ENCODE measurements at regions not wholly inside any gene's neighbourhood (a gene's known extent, or its start where the extent isn't known, plus 50 kb on each side); places are given as distances from the start of the nearest gene placed in this dataset.
"Not testable (repeated sequence)": the region's sequence is repeated elsewhere in the genome, so short reads cannot be mapped to it uniquely, and the experiment has no call there.

- no peak for DNase-seq (ENCODE audit: low spot score)
Measured at GRCh38 chr6:167408235-167408869, 83.5 kb downstream of the TTLL2 start.

- no peak for DNase-seq (ENCODE audit: low spot score)
Measured at GRCh38 chr6:167409079-167409478, 84.2 kb downstream of the TTLL2 start.

GRCh38 chr6:167409694-167410093 is 84.8 kb downstream of the TTLL2 start:
- no peak for DNase-seq (ENCODE audit: low spot score)

DNA sequence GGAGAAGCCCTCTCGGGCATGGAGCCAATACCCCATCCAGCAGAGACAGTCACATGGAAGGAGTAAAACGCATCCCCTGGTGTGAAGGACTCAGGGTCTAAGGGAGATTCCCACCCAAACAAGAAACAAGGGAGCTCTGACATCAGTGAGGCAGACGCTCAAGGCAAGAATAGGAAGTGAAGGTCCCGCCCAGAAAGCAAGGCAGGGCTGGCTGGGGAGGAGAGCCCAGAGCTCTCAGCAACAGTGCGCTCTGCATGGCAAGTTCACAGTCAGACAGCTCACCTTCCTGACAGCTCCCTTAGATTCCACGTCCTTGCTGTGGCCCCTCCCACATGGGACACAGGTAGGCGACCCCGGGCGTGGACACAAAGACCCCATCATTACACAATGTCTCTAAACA is 85.6 kb downstream of the TTLL2 start:
- DNase-seq (ENCODE audit: low spot score) = no peak

DNA sequence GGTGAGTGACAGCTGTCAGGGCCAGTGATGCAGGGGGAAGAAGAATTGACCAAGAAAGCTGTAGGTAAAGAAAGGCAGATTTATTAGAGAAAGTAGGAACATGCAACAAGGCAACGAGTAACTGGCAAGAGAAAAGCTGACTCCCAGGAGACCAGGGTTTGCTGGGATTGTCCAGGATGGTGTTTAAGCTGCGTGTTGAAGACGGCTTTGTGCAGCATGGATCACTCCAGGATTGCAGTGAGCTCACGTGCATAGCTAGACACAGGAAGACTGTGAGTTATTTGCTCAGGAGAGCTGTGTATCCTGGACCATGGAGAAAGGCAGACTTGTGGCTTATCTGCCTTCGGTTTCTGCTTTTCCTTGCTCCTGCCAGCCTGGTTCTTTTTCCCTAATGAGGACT is 87.6 kb downstream of the TTLL2 start:
- DNase-seq (ENCODE audit: low spot score) = no peak

DNA sequence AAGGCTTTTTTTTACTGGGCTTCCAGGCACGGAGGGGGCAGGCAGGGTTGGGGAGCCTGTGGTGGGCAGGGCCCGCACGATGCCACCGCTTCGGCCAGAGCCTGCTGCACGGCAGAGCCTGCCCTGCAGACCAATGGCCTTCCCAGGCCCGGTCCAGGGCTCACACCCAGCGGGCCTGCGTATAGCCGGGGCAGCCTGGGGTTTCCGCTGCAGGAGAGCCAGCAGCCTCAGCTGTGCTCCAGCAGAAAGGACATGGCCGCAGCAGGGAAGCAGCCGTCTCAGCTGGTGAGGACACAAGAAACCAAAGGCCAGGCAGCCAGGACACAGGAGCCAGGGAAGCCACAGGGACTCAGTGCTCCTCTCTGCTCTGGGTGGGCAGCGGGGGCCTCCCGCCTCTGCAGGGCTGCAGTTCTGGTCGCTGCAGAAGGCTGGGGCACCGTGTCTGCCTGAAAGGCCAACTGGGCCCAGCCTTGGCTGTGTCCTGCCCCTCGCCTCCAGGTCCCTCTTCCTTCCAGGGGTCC is 90.6 kb downstream of the TTLL2 start:
- DNase-seq (ENCODE audit: low spot score) = no peak

- DNase-seq (ENCODE audit: low spot score) = no peak
Measured at GRCh38 chr6:167416676-167417430, 92.0 kb downstream of the TTLL2 start.

DNA sequence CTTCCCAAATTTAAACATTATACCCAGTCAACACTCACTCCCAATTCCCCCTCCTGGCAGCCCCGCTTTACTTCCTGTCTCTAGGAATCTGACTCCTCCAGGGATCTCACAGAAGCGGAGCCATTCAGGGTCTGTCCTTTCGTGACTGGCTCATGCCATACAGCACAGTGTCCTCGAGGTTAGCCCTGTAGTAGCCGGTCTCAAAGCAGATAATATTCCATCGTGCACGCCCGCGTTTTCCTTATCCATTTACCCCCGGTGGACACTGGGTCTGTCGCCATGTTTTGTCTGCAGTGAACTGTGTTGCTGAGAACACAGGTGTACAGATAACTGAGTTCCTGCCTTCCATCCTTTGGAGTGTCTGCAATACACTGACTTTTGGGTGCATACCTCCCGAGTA is 95.3 kb downstream of the TTLL2 start:
- no peak for DNase-seq (ENCODE audit: low spot score)

DNA sequence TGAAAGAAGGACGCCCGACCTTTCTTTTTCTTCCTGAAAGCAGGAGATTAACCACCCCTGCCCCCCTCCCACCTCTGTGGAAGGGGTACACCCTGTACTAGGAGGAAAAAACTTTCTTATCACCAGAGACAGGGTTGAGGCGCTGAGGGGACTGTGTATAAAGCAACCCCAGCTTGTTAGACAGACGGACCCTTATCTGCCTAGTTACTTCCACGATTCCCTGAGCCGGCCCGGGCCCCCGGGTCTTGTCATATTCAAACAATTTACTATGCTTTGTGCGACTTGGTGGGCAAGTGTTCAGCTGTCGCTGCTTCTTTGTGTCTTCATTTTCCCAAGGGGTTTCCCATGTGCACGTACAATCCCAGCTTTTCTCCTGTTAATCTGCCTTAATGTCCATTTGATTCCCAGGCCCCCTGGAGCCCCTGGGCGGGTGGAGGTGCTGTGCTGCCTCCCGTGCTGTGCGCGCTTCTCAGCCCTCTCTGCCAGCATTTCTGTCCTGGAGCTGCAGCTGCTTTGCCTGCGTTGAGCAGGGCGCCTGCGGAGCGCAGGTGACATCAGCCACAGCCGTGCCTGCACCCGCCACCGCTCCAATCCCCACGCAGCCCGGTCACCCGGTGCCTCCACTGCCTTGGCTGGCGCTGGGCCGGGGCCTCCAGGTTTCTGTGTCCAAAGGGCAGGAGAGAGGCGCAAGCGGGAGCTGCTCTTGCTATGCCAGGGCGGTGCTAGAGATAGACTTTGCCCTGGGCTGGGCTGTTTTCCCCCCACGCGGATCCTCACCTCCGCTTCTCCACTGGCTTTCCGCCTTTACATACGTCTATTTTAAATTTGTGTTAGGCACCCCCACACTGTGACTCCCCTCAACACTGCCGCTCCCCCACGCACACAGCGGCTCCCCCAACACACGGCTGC is 96.2 kb downstream of the TTLL2 start:
- no peak for DNase-seq (ENCODE audit: low spot score)

- DNase-seq (ENCODE audit: low spot score) = not testable (repeated sequence)
Measured at GRCh38 chr6:167421944-167422343, 97.1 kb downstream of the TTLL2 start.

- no peak for DNase-seq (ENCODE audit: low spot score)
Measured at GRCh38 chr6:167422934-167423333, 98.0 kb downstream of the TTLL2 start.

GRCh38 chr6:167424060-167424673 is 99.3 kb downstream of the TTLL2 start:
- DNase-seq (ENCODE audit: low spot score) = no peak

DNA sequence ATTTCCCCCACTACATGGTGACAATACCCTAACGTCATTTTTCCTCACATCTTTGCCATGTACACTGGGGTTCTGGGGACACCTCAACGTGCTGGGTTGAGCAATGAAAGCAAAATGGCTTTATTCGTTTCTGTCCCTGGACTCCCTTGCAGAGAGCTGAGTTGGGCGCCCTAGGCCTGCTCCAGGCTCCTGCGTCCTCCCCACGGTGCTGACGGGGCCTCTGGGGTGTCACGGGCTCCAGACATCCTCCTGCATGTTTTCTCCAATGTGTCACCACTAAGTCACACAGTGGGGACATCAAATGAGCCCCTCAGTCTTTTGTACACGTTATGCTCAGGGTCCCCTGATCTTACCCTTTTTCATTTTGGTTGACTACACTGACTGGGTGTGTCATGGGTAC is 99.8 kb downstream of the TTLL2 start:
- no peak for DNase-seq (ENCODE audit: low spot score)

DNA sequence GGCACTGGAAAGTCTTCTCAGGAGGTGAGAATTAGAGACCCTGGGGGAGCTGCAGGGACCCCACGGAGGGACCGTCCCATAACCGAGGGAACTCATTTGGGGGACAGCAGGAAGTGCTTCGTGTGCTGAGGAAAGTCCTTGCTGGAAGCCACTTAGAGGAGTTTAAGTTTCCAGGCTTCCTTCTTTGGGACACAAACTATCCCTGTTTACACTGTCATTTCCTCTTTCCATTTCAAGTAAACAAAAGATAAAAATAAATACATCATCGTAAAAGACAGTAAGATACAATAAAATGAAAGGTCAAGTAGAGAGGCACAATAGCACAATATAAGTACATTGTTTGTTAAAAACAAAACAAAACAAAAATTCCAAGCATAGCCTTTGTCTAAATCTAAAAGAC is 101.2 kb downstream of the TTLL2 start:
- no peak for DNase-seq (ENCODE audit: low spot score)

- no peak for DNase-seq (ENCODE audit: low spot score)
Measured at GRCh38 chr6:167426651-167427050, 101.8 kb downstream of the TTLL2 start.

DNA sequence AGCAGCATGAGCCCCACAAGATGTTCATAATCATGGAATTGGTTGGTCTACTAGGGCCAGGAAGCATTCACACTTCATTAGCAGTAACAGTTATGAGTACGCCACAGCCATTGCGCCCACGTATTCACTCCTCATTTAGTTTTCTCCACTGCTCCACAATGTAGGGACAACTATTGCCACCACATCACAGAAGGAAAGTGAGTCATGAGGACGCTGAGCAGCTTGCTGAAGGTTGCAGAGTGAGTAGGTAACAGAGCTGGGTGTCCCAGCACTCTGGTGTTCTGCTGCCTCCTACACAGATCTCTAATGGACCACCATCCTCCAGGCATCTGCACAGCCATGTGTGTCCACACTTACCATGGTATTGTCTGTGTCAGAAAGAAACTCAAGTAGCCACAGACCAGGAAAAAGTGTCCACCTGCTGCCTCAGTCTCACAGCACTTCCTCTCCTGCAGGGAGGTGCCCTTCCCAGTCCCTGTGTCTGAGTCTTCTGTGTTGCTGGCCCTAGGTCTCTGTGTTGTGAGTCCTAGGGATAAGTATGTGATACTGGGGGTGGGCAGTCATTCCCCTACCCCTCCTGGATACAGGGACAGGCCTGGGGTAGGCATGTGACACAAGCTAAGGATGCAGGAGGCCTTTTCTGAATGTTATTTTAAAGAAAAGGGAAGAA is 103.9 kb downstream of the TTLL2 start:
- no peak for DNase-seq (ENCODE audit: low spot score)

DNA sequence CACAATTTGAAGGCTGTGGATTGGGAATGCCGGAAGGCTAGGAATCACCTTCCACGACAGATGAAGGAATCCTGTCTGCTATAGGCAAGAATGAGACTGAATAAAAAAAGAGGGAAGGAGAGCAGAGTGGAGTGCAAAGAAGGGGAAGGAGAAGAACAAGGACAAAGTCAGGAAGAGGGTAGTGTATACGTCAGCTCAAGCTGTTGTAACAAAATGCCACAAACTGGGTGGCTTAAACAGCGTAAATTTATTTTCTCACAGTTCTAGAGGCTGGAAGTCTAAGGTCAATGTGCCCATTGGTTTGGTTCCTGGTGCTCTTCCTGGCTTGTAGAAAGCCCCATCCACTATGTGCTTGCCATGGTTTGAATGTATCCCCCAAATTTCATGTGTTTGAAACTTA is 104.5 kb downstream of the TTLL2 start:
- no peak for DNase-seq (ENCODE audit: low spot score)

- DNase-seq (ENCODE audit: low spot score) = no peak
Measured at GRCh38 chr6:167435209-167435728, 110.4 kb downstream of the TTLL2 start.

- DNase-seq (ENCODE audit: low spot score) = no peak
Measured at GRCh38 chr6:167437888-167438484, 113.1 kb downstream of the TTLL2 start.

DNA sequence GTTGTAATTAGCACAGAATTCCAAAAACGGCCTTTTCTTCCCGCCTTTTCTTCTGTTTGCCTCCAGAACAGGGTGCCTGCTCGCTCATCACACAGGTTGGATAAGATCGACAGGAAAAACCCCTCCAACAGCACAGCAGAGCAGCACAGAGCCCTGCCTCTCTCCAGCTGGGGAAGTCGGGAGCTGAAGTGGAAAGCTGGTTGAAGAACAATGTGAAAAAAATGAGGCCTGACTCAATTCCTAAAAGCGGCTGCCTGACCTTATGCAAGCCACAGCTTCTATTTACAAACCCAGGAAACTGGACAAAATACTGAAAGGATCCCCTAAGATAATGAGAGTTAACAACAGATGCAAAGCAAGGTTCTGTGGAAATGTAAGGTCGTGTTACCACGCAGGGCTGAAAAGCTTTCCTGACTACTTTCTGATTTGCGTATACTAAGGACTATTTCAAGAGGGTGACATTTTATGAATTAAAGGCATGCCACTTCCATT is 116.9 kb downstream of the TTLL2 start:
- no peak for DNase-seq (ENCODE audit: low spot score)

GRCh38 chr6:167442245-167442644 is 117.4 kb downstream of the TTLL2 start:
- no peak for DNase-seq (ENCODE audit: low spot score)
